H1 (cell line): ENCODE measurements at regions not wholly inside any gene's neighbourhood (a gene's known extent, or its start where the extent isn't known, plus 50 kb on each side); places are given as distances from the start of the nearest gene placed in this dataset.
A peak's percentile ranks its signal among the peaks of the same experiment; 100 is the strongest.

Source experiments
- CTCF ChIA-PET: fragments of 300-600 bp; sonication (Branson Sonifier 250); formaldehyde crosslinking; loops from one replicate; lab custom pipeline; 2021; ENCODE audit not compliant: partially characterized antibody; lab: Charles Lee
- POLR2A ChIA-PET: fragments of 300-600 bp; sonication (Branson Sonifier 250); formaldehyde crosslinking; loops from one replicate; lab custom pipeline; 2021; ENCODE audit warnings: inconsistent platforms; ENCODE audit not compliant: partially characterized antibody; lab: Charles Lee
- DNase-seq, 2 experiments: peaks; one replicate each; pipeline versions ENCODE4 v3.0.0 to v3.0.0-alpha.2; 2010 to 2022; ENCODE audit warnings: low spot score in 2 of 2, low read depth in 1 of 2, mixed read lengths in 1 of 2
- FAIRE-seq: peaks from 2 replicates; lab custom pipeline; 2011; peaks lifted over from hg19 to GRCh38; lab: Jason Lieb, UNC
- H2AFZ ChIP-seq: 2 replicates; pipeline ENCODE4 v1.8.1; 2012; ENCODE audit warnings: low read length, inconsistent platforms
- H2AK5ac ChIP-seq: 2 replicates; pipeline ENCODE4 v1.6.1; 2013; ENCODE audit warnings: low read depth, low read length
- H2BK120ac ChIP-seq: replicated peaks from 2 replicates; pipeline ENCODE3; 2013; ENCODE audit warnings: low read depth, low read length, inconsistent platforms
- H2BK12ac ChIP-seq: 2 replicates; pipeline ENCODE4 v1.6.1; 2013; ENCODE audit warnings: low read depth, low read length
- H2BK15ac ChIP-seq: 2 replicates; pipeline ENCODE4 v1.6.1; 2013; ENCODE audit warnings: low read length
- H2BK20ac ChIP-seq: 2 replicates; pipeline ENCODE4 v1.6.1; 2013; ENCODE audit warnings: low read length
- H2BK5ac ChIP-seq: 2 replicates; pipeline ENCODE4 v1.6.1; 2013; ENCODE audit warnings: low read depth, low read length
- H3K14ac ChIP-seq: 2 replicates; pipeline ENCODE4 v1.6.1; 2013; ENCODE audit warnings: inconsistent platforms; ENCODE audit not compliant: insufficient read length
- H3K18ac ChIP-seq: 2 replicates; pipeline ENCODE4 v1.6.1; 2013; ENCODE audit warnings: low read length; ENCODE audit errors: extremely low read depth
- H3K23ac ChIP-seq: 2 replicates; pipeline ENCODE4 v1.6.1; 2013; ENCODE audit warnings: inconsistent platforms; ENCODE audit not compliant: insufficient read length
- H3K23me2 ChIP-seq: 2 replicates; pipeline ENCODE4 v1.6.1; 2013; ENCODE audit warnings: low read depth, low read length
- H3K27ac ChIP-seq: 2 replicates; pipeline ENCODE4 v1.6.1; 2011; ENCODE audit warnings: low read depth, low read length, inconsistent platforms
- H3K27me3 ChIP-seq, 4 experiments: replicated peaks in 1 of 4; 1 replicate in 1 of 4; 2 replicates in 3 of 4; pipeline versions ENCODE4 v1.6.1 to v1.8.1; 2011 to 2013; ENCODE audit warnings: low read length in 3 of 4, mild to moderate bottlenecking in 3 of 4, inconsistent platforms in 2 of 4, mixed read lengths in 2 of 4, moderate library complexity in 1 of 4; ENCODE audit not compliant: control insufficient read depth in 3 of 4, insufficient read depth in 3 of 4; ENCODE audit errors: extremely low read depth in 1 of 4
- H3K36me3 ChIP-seq, 4 experiments: 2 replicates each; pipeline versions ENCODE4 v1.6.1 to v1.8.1; 2011 to 2013; ENCODE audit warnings: mild to moderate bottlenecking in 4 of 4, low read length in 3 of 4, moderate library complexity in 2 of 4, control low read depth in 1 of 4, inconsistent platforms in 1 of 4; ENCODE audit not compliant: insufficient read depth in 4 of 4, control insufficient read depth in 2 of 4
- H3K4ac ChIP-seq: replicated peaks from 2 replicates; pipeline ENCODE3; 2013; ENCODE audit warnings: low read length, low read depth, mixed read lengths, inconsistent platforms; ENCODE audit not compliant: insufficient read length
- H3K4me1 ChIP-seq, 4 experiments: replicated peaks in 1 of 4; 1 replicate in 1 of 4; 2 replicates in 3 of 4; pipeline versions ENCODE4 v1.6.1 to v1.8.1; 2011 to 2013; ENCODE audit warnings: low read length in 3 of 4, inconsistent platforms in 2 of 4, mixed read lengths in 1 of 4; ENCODE audit not compliant: insufficient read depth in 4 of 4, control insufficient read depth in 3 of 4
- H3K4me2 ChIP-seq, 2 experiments: 2 replicates each; pipeline versions ENCODE4 v1.6.1 to v1.8.1; 2011 to 2013; ENCODE audit warnings: low read depth in 2 of 2, low read length in 2 of 2, control low read depth in 1 of 2, inconsistent platforms in 1 of 2, mild to moderate bottlenecking in 1 of 2; ENCODE audit not compliant: insufficient read depth in 1 of 2
- H3K4me3 ChIP-seq, 4 experiments: fragments of 200-600, 300-600 bp in 1 of 4; sonication (generic), shearing (Covaris generic), sonication (Bioruptor Twin) in 1 of 4; 2 replicates each; pipeline versions ENCODE4 v1.5.1 to v1.8.1; 2011 to 2016; ENCODE audit warnings: low read length in 4 of 4, low read depth in 3 of 4, control low read depth in 2 of 4, inconsistent platforms in 2 of 4, mild to moderate bottlenecking in 2 of 4, mixed read lengths in 1 of 4, moderate library complexity in 1 of 4; ENCODE audit not compliant: insufficient read depth in 2 of 4; ENCODE audit errors: extremely low read depth in 1 of 4
- H3K56ac ChIP-seq: replicated peaks from 2 replicates; pipeline ENCODE3; 2013; ENCODE audit warnings: low read depth, mild to moderate bottlenecking, mixed read lengths, low read length, inconsistent platforms; ENCODE audit not compliant: insufficient read length
- H3K79me1 ChIP-seq: 2 replicates; pipeline ENCODE4 v1.6.1; 2013; ENCODE audit warnings: low read depth, low read length, control low read depth
- H3K79me2 ChIP-seq, 2 experiments: 2 replicates each; pipeline versions ENCODE4 v1.6.1 to v1.8.1; 2012 to 2013; ENCODE audit warnings: low read length in 2 of 2, mild to moderate bottlenecking in 2 of 2, inconsistent platforms in 1 of 2; ENCODE audit not compliant: insufficient read depth in 2 of 2, control insufficient read depth in 1 of 2
- H3K9ac ChIP-seq, 4 experiments: replicated peaks in 1 of 4; 1 replicate in 1 of 4; 2 replicates in 3 of 4; pipeline versions ENCODE4 v1.6.1 to v1.8.1; 2011 to 2013; ENCODE audit warnings: low read depth in 3 of 4, low read length in 3 of 4, control low read depth in 2 of 4, mild to moderate bottlenecking in 2 of 4, moderate library complexity in 2 of 4, inconsistent platforms in 1 of 4; ENCODE audit errors: extremely low read depth in 1 of 4
- H3K9me3 ChIP-seq, 2 experiments: 2 replicates each; pipeline versions ENCODE4 v1.6.1 to v1.8.1; 2012 to 2013; ENCODE audit warnings: mild to moderate bottlenecking in 2 of 2, moderate library complexity in 2 of 2, control low read depth in 1 of 2, inconsistent platforms in 1 of 2, low read depth in 1 of 2, low read length in 1 of 2, mixed read lengths in 1 of 2; ENCODE audit not compliant: insufficient read depth in 2 of 2
- H4K20me1 ChIP-seq, 2 experiments: replicated peaks in 1 of 2; 2 replicates each; pipeline versions ENCODE3 to v1.8.1; 2011 to 2013; ENCODE audit warnings: inconsistent platforms in 2 of 2, low read length in 2 of 2, mild to moderate bottlenecking in 1 of 2; ENCODE audit not compliant: insufficient read depth in 2 of 2, control insufficient read depth in 1 of 2
- H4K5ac ChIP-seq: 2 replicates; pipeline ENCODE4 v1.6.1; 2013; ENCODE audit warnings: low read length, low read depth, mixed read lengths, inconsistent platforms; ENCODE audit not compliant: insufficient read length
- H4K8ac ChIP-seq: 2 replicates; pipeline ENCODE4 v1.8.0; 2013; ENCODE audit warnings: mild to moderate bottlenecking, moderate library complexity, low read length, inconsistent platforms; ENCODE audit not compliant: insufficient read depth; ENCODE audit errors: extremely low read depth
- H4K91ac ChIP-seq: replicated peaks from 2 replicates; pipeline ENCODE3; 2013; ENCODE audit warnings: low read length, mixed read lengths, inconsistent platforms; ENCODE audit not compliant: insufficient read length
- ATF2 ChIP-seq: IDR thresholded peaks from 2 replicates; pipeline ENCODE4 v1.6.1; 2012; ENCODE audit warnings: low read length, inconsistent platforms
- CTCF ChIP-seq, 3 experiments: IDR thresholded peaks; 1 replicate in 2 of 3; 2 replicates in 1 of 3; pipeline versions ENCODE4 v1.5.1 to v1.6.1; 2011; ENCODE audit warnings: low read length in 3 of 3, mild to moderate bottlenecking in 3 of 3, inconsistent platforms in 2 of 3, low read depth in 1 of 3, moderate library complexity in 1 of 3; ENCODE audit not compliant: insufficient read depth in 1 of 3; ENCODE audit errors: control extremely low read depth in 1 of 3
- RNF2 ChIP-seq: fragments of 200-900, 300-1000 bp; sonication (generic); IDR thresholded peaks from 2 replicates; pipeline ENCODE4 v1.7.1; 2016; ENCODE audit warnings: borderline replicate concordance, low read depth, mild to moderate bottlenecking, antibody characterized with exemption, low read length; ENCODE audit not compliant: poor library complexity, severe bottlenecking; ENCODE audit errors: missing control alignments
- TCF12 ChIP-seq: IDR thresholded peaks from 2 replicates; pipeline ENCODE4 v1.6.1; 2011; ENCODE audit warnings: low read depth, mild to moderate bottlenecking, low read length
- USF2 ChIP-seq: IDR thresholded peaks from 2 replicates; pipeline ENCODE4 v1.6.1; 2011; ENCODE audit warnings: low read length, improper control_type of control experiment
- WGBS, 2 experiments: shearing (Covaris generic) in 1 of 2; methylation state at CpG; one replicate each; pipeline versions ENCODE4 v1.1.6 to v1.1.7; 2013 to 2015; ENCODE audit warnings: low lambda C conversion rate in 2 of 2, mixed read lengths in 2 of 2, inconsistent platforms in 1 of 2, low coverage in 1 of 2, missing lambda C conversion rate in 1 of 2; ENCODE audit not compliant: insufficient replicate concordance in 2 of 2, insufficient coverage in 1 of 2, insufficient read length in 1 of 2; ENCODE audit errors: extremely low coverage in 1 of 2, missing lambda C conversion rate in 1 of 2; 5-methylcytosine and 5-hydroxymethylcytosine counted together
- TF ChIP-seq, protein P1 (sequence below): IDR thresholded peaks from 2 replicates; pipeline ENCODE4 v1.6.1; 2011; ENCODE audit warnings: low read depth, mild to moderate bottlenecking, low read length; ENCODE audit not compliant: insufficient read depth

DNA sequence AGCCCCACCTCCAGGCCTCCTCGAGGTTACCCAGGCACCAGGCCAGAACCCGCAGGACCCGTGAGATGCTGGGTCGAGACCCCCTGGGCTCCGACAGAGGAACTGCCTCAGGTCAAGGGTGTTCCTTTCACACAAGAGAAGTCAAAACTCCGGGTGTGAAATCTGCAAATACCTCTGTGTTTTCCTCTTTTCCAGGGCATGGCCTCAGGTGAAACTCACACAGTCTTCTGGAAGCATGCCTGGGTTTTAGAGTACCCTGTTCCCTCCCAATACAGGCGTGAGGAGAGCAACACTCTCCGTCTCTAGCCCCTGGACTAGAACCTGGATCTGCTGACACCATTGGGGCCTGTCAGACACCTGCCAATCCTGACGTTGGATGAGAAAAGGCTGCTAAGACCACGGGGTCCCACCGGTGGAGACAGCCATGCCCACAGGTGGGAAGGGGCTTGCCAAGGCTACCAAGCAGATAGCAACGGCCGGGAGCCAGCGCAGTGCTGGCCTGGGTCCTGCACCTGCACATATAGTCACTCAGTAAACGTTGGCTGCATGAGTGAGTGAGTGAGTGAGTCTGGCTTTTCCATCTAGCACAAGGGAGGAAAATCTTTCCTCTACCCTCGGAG is 182.0 kb upstream of the PPP1R26 start:
- 80% methylated on average over 16 of the region's 16 CpGs; no CpG with 5 or more reads in 1 of the 2 experiments for WGBS, 2 experiments
- TF ChIP-seq, protein P1, sequence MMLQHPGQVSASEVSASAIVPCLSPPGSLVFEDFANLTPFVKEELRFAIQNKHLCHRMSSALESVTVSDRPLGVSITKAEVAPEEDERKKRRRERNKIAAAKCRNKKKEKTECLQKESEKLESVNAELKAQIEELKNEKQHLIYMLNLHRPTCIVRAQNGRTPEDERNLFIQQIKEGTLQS, result no peak
- TF ChIP-seq CTCF (IDR thresholded peaks at IDR 0.05; ENCODE audit: control extremely low read depth in 1 of 3, insufficient read depth in 1 of 3, low read depth in 1 of 3, low read length in 3 of 3), result no peak
- no peak for TF ChIP-seq TCF12
- TF ChIP-seq USF2, result no peak
- TF ChIP-seq RNF2, result no peak
- no peak for TF ChIP-seq ATF2

More for the DNA sequence above, 182.0 kb upstream of the PPP1R26 start:
- no peaks in the 10 kb centered on the region for H3K79me1 ChIP-seq
- ChIA-PET POLR2A (no interaction called here), CTCF (no interaction called here)
- no peak overlapping the region for H3K4me2 ChIP-seq
- peak overlapping the region; percentile 51 for H2BK120ac ChIP-seq
- H3K14ac ChIP-seq, result no peak overlapping the region
- peak overlapping the region; percentile 34 for H4K91ac ChIP-seq
- H3K36me3 ChIP-seq, result no peaks in the 10 kb centered on the region
- H3K23me2 ChIP-seq, result no peaks in the 10 kb centered on the region; the same call in 1 of the 2 replicates
- H2BK5ac ChIP-seq, result peak overlapping the region; percentile 63; the same call in 1 of the 2 replicates
- no peak overlapping the region for H3K4me3 ChIP-seq
- DNase-seq (no peak), FAIRE-seq (no peak)
- no peaks in the 10 kb centered on the region for H3K27me3 ChIP-seq
- no peak overlapping the region; the same call in 1 of the 2 replicates for H3K18ac ChIP-seq
- H4K5ac ChIP-seq, result no peak overlapping the region
- no peak overlapping the region for H3K23ac ChIP-seq
- no peaks in the 10 kb centered on the region for H4K20me1 ChIP-seq
- no peak overlapping the region for H2AK5ac ChIP-seq
- H3K27ac ChIP-seq, result no peak overlapping the region
- no peak overlapping the region; the same call in 1 of the 2 replicates for H2BK20ac ChIP-seq
- H3K9me3 ChIP-seq, result no peaks in the 10 kb centered on the region
- H3K9ac ChIP-seq, result no peak overlapping the region
- H3K4ac ChIP-seq, result peak overlapping the region; percentile 39
- peaks cover 1 to 15% (median 10%) of the 10 kb centered on the region in 4 experiments; a peak in 5 of 7 replicates for H3K4me1 ChIP-seq
- H4K8ac ChIP-seq, result no peak overlapping the region
- H2BK15ac ChIP-seq, result peak overlapping the region; percentile 72; the same call in 1 of the 2 replicates
- peak overlapping the region; percentile 68; the same call in 1 of the 2 replicates for H2BK12ac ChIP-seq
- H3K79me2 ChIP-seq, result no peaks in the 10 kb centered on the region
- no peak overlapping the region for H2AFZ ChIP-seq
- H3K56ac ChIP-seq, result no peak overlapping the region
